ENCODE measurements at regions not wholly inside any gene's neighbourhood (a gene's known extent, or its start where the extent isn't known, plus 50 kb on each side); places are given as distances from the start of the nearest gene placed in this dataset.

DNA sequence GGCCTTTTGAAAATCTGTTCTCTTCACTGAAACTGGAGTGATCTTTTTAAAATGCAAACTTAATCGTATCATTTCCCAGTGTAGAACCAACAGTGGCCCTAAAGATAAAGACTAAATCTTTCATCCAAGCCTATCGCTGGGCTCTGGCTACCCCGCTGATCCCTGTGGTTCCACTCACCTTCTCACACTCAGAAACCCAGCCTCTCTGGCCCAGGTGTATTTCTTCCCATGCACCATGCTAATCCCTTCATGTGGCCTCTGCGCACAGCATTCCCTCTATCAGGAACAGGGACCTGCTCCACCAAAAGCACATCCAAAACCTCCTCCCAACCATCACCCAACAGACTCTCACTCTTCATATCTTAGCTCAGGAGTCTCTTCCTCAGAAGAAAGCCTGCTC, 214.1 kb upstream of the DAPK1 start:
- Mint-ChIP-seq H3K4me3 (no peak overlapping the region), H3K4me1 (no peaks in the 10 kb centered on the region)

More for the DNA sequence above, 214.1 kb upstream of the DAPK1 start:
- ATAC-seq (no peak), DNase-seq (ENCODE audit: low spot score) (no peak)
- Mint-ChIP-seq H3K36me3 (ENCODE audit: low read depth) (no peaks in the 10 kb centered on the region), H3K27ac (no peak overlapping the region), H3K9me3 (no peaks in the 10 kb centered on the region), H3K27me3 (ENCODE audit: insufficient read depth, low read depth, poor library complexity) (peaks cover 2% of the 10 kb centered on the region)
- Histone ChIP-seq H3K4me3 (no peak overlapping the region), H3K9me2 (ENCODE audit: insufficient read depth) (peaks cover 6% of the 10 kb centered on the region; the same call in 1 of the 2 replicates), H3K4me1 (ENCODE audit: insufficient read depth) (no peaks in the 10 kb centered on the region), H3K4me2 (no peak overlapping the region), H3K79me2 (replicated peaks; ENCODE audit: insufficient read depth) (no peaks in the 10 kb centered on the region), H3K27ac (ENCODE audit: low read depth) (no peak overlapping the region), H3K27me3 (ENCODE audit: insufficient read depth) (no peaks in the 10 kb centered on the region), H3K36me3 (ENCODE audit: insufficient read depth) (no peaks in the 10 kb centered on the region), H4K20me1 (replicated peaks; ENCODE audit: insufficient read depth) (no peaks in the 10 kb centered on the region), H2AFZ (no peak overlapping the region), H3F3A (replicated peaks; ENCODE audit: low read depth) (no peaks in the 10 kb centered on the region)
- TF ChIP-seq CREB1 (CRISPR knock-in tag; IDR thresholded peaks at IDR 0.05; ENCODE audit: low read depth) (no peak), NANOG (IDR thresholded peaks at IDR 0.05; ENCODE audit: borderline replicate concordance) (no peak), JUNB (IDR thresholded peaks at IDR 0.05; ENCODE audit: unreplicated experiment) (no peak), ZNF462 (CRISPR knock-in tag; IDR thresholded peaks at IDR 0.05) (no peak), REST (IDR thresholded peaks at IDR 0.05; ENCODE audit: unreplicated experiment) (no peak), EZH2 (IDR thresholded peaks at IDR 0.05; ENCODE audit: low read depth, unreplicated experiment) (no peak), EZH2phosphoT487 (IDR thresholded peaks at IDR 0.05; ENCODE audit: unreplicated experiment) (no peak), POLR2AphosphoS5 (IDR thresholded peaks at IDR 0.05; ENCODE audit: low read depth) (no peak), ZNF331 (CRISPR knock-in tag; IDR thresholded peaks at IDR 0.05; ENCODE audit: low read depth) (no peak), STAT1 (IDR thresholded peaks at IDR 0.05; ENCODE audit: unreplicated experiment) (no peak), ZNF114 (CRISPR knock-in tag; IDR thresholded peaks at IDR 0.05) (no peak)
- TF ChIP-seq, protein P1, sequence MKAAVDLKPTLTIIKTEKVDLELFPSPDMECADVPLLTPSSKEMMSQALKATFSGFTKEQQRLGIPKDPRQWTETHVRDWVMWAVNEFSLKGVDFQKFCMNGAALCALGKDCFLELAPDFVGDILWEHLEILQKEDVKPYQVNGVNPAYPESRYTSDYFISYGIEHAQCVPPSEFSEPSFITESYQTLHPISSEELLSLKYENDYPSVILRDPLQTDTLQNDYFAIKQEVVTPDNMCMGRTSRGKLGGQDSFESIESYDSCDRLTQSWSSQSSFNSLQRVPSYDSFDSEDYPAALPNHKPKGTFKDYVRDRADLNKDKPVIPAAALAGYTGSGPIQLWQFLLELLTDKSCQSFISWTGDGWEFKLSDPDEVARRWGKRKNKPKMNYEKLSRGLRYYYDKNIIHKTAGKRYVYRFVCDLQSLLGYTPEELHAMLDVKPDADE (IDR thresholded peaks at IDR 0.05), result no peak
- TF ChIP-seq, protein P2, sequence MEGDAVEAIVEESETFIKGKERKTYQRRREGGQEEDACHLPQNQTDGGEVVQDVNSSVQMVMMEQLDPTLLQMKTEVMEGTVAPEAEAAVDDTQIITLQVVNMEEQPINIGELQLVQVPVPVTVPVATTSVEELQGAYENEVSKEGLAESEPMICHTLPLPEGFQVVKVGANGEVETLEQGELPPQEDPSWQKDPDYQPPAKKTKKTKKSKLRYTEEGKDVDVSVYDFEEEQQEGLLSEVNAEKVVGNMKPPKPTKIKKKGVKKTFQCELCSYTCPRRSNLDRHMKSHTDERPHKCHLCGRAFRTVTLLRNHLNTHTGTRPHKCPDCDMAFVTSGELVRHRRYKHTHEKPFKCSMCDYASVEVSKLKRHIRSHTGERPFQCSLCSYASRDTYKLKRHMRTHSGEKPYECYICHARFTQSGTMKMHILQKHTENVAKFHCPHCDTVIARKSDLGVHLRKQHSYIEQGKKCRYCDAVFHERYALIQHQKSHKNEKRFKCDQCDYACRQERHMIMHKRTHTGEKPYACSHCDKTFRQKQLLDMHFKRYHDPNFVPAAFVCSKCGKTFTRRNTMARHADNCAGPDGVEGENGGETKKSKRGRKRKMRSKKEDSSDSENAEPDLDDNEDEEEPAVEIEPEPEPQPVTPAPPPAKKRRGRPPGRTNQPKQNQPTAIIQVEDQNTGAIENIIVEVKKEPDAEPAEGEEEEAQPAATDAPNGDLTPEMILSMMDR (conservative IDR thresholded peaks at IDR 0.05; ENCODE audit: low read depth in 2 of 2), result no peak
